HEK293 (cell line): ENCODE measurements at regions not wholly inside any gene's neighbourhood (a gene's known extent, or its start where the extent isn't known, plus 50 kb on each side); places are given as distances from the start of the nearest gene placed in this dataset.

Experiments used
- CTCF ChIA-PET: fragments of 350-600 bp; formaldehyde crosslinking; extraction: SDS; loops from one replicate; lab custom pipeline; 2021; ENCODE audit warnings: antibody characterized with exemption; lab: Yijun Ruan, JAX
- POLR2A ChIA-PET: fragments of 300-600 bp; formaldehyde crosslinking; extraction: SDS; loops from one replicate; lab custom pipeline; 2020; ENCODE audit warnings: antibody characterized with exemption, inconsistent platforms; lab: Yijun Ruan, JAX
- H3K27ac ChIP-seq: fragments of 200-500 bp; sonication (Bioruptor generic); 2 replicates; pipeline ENCODE4 v1.5.1; 2014; ENCODE audit warnings: low read depth, low read length, control low read depth, inconsistent platforms; ENCODE audit errors: extremely low read depth
- H3K36me3 ChIP-seq, 2 experiments: fragments of 200-500 bp in 1 of 2; sonication (Bioruptor generic) in 1 of 2; 1 replicate in 1 of 2; 2 replicates in 1 of 2; pipeline ENCODE4 v1.5.1; 2014 to 2017; ENCODE audit warnings: inconsistent platforms in 2 of 2, low read length in 2 of 2; ENCODE audit not compliant: control insufficient read depth in 2 of 2, insufficient read depth in 1 of 2
- H3K4me1 ChIP-seq: fragments of 200-500 bp; sonication (Bioruptor generic); 2 replicates; pipeline ENCODE4 v1.5.1; 2014; ENCODE audit warnings: mild to moderate bottlenecking, low read length, inconsistent platforms; ENCODE audit not compliant: control insufficient read depth, insufficient read depth
- H3K4me3 ChIP-seq: 2 replicates; pipeline ENCODE4 v1.5.1; 2011; ENCODE audit warnings: low read depth, mild to moderate bottlenecking, control low read depth, low read length, moderate library complexity
- H3K9me3 ChIP-seq: fragments of 200-500 bp; sonication (Bioruptor generic); 2 replicates; pipeline ENCODE4 v1.5.1; 2014; ENCODE audit warnings: low read depth, low read length, inconsistent platforms; ENCODE audit not compliant: control insufficient read depth, insufficient read depth
- GLI2 ChIP-seq: fragments of 450-650 bp; formaldehyde crosslinking; IDR thresholded peaks from 2 replicates; pipeline ENCODE4; 2017; ENCODE audit warnings: missing biosample characterization, missing genetic modification characterization, low read depth, borderline replicate concordance
- KLF16 ChIP-seq: fragments of 450-650 bp; formaldehyde crosslinking; IDR thresholded peaks from 2 replicates; pipeline ENCODE4 v1.5.1; 2017; ENCODE audit warnings: missing biosample characterization, missing genetic modification characterization
- OVOL3 ChIP-seq: fragments of 450-650 bp; formaldehyde crosslinking; IDR thresholded peaks from 2 replicates; pipeline ENCODE4 v1.5.1; 2016; ENCODE audit warnings: missing biosample characterization, missing genetic modification characterization
- PRDM1 ChIP-seq: fragments of 450-650 bp; formaldehyde crosslinking; IDR thresholded peaks from 2 replicates; pipeline ENCODE4; 2016; ENCODE audit warnings: missing biosample characterization, missing genetic modification characterization
- SCRT1 ChIP-seq: fragments of 450-650 bp; formaldehyde crosslinking; IDR thresholded peaks from 2 replicates; pipeline ENCODE4 v1.5.1; 2016; ENCODE audit warnings: missing biosample characterization, missing genetic modification characterization, borderline replicate concordance
- SP3 ChIP-seq: fragments of 450-650 bp; formaldehyde crosslinking; IDR thresholded peaks from 2 replicates; pipeline ENCODE4 v1.5.1; 2016; ENCODE audit warnings: missing biosample characterization, missing genetic modification characterization
- ZBTB11 ChIP-seq: fragments of 450-650 bp; formaldehyde crosslinking; conservative IDR thresholded peaks from 2 replicates; pipeline ENCODE4 v1.5.1; 2016; ENCODE audit warnings: low read depth, missing biosample characterization, missing genetic modification characterization
- ZBTB17 ChIP-seq: fragments of 450-650 bp; formaldehyde crosslinking; IDR thresholded peaks from 2 replicates; pipeline ENCODE4 v1.5.1; 2016; ENCODE audit warnings: missing biosample characterization, missing genetic modification characterization
- ZBTB8A ChIP-seq: fragments of 450-650 bp; formaldehyde crosslinking; IDR thresholded peaks from 2 replicates; pipeline ENCODE4 v1.5.1; 2016; ENCODE audit warnings: missing biosample characterization, missing genetic modification characterization
- ZNF132 ChIP-seq: fragments of 450-650 bp; formaldehyde crosslinking; IDR thresholded peaks from 2 replicates; pipeline ENCODE4 v1.5.1; 2017; ENCODE audit warnings: missing biosample characterization, missing genetic modification characterization, borderline replicate concordance
- ZNF211 ChIP-seq: fragments of 450-650 bp; formaldehyde crosslinking; IDR thresholded peaks from 2 replicates; pipeline ENCODE4 v1.5.1; 2016; ENCODE audit warnings: low read depth, missing biosample characterization, missing genetic modification characterization
- ZNF221 ChIP-seq: fragments of 450-650 bp; formaldehyde crosslinking; IDR thresholded peaks from 2 replicates; pipeline ENCODE4 v1.5.1; 2017; ENCODE audit warnings: missing biosample characterization, missing genetic modification characterization, borderline replicate concordance
- ZNF274 ChIP-seq, 2 experiments: fragments of 200-500 bp in 1 of 2; fragments of 450-650 bp in 1 of 2; sonication (Bioruptor generic) in 1 of 2; formaldehyde crosslinking in 1 of 2; IDR thresholded peaks; 2 replicates each; pipeline versions ENCODE4 v1.5.1 to v1.6.1; 2014 to 2016; ENCODE audit warnings: borderline replicate concordance in 1 of 2, inconsistent platforms in 1 of 2, low read length in 1 of 2, missing biosample characterization in 1 of 2, missing genetic modification characterization in 1 of 2
- ZNF394 ChIP-seq: fragments of 450-650 bp; formaldehyde crosslinking; IDR thresholded peaks from 2 replicates; pipeline ENCODE4 v1.5.1; 2016; ENCODE audit warnings: missing biosample characterization, missing genetic modification characterization, mild to moderate bottlenecking, moderate library complexity, borderline replicate concordance
- ZNF473 ChIP-seq: fragments of 450-650 bp; formaldehyde crosslinking; IDR thresholded peaks from 2 replicates; pipeline ENCODE4 v1.5.1; 2017; ENCODE audit warnings: missing biosample characterization, missing genetic modification characterization
- ZNF510 ChIP-seq: fragments of 450-650 bp; formaldehyde crosslinking; IDR thresholded peaks from 2 replicates; pipeline ENCODE4 v1.5.1; 2018; ENCODE audit warnings: mild to moderate bottlenecking, missing genetic modification characterization, missing biosample characterization; ENCODE audit not compliant: insufficient replicate concordance
- ZNF596 ChIP-seq: fragments of 450-650 bp; IDR thresholded peaks from 2 replicates; pipeline ENCODE4 v1.5.0; 2018; ENCODE audit warnings: missing biosample characterization, mild to moderate bottlenecking, missing genetic modification characterization, moderate library complexity
- ZNF626 ChIP-seq: fragments of 450-650 bp; sonication (Bioruptor Pico); formaldehyde crosslinking; IDR thresholded peaks from 2 replicates; pipeline ENCODE4 v1.5.1; 2018; ENCODE audit warnings: missing biosample characterization, missing genetic modification characterization, inconsistent platforms
- ZNF670 ChIP-seq: fragments of 450-650 bp; formaldehyde crosslinking; IDR thresholded peaks from 2 replicates; pipeline ENCODE4 v1.5.1; 2016; ENCODE audit warnings: missing biosample characterization, missing genetic modification characterization, low read depth
- ZNF777 ChIP-seq: fragments of 450-650 bp; formaldehyde crosslinking; IDR thresholded peaks from 2 replicates; pipeline ENCODE4 v1.5.1; 2017; ENCODE audit warnings: missing biosample characterization, missing genetic modification characterization, borderline replicate concordance
- ZNF791 ChIP-seq: fragments of 450-650 bp; formaldehyde crosslinking; IDR thresholded peaks from 2 replicates; pipeline ENCODE4 v1.5.1; 2016; ENCODE audit warnings: missing biosample characterization, missing genetic modification characterization
- ZSCAN18 ChIP-seq: fragments of 450-650 bp; formaldehyde crosslinking; IDR thresholded peaks from 2 replicates; pipeline ENCODE4 v1.5.1; 2016; ENCODE audit warnings: missing biosample characterization, missing genetic modification characterization
- ZSCAN30 ChIP-seq: fragments of 450-650 bp; IDR thresholded peaks from 2 replicates; pipeline ENCODE4 v1.5.1; 2018; ENCODE audit warnings: missing biosample characterization, mild to moderate bottlenecking, missing genetic modification characterization, moderate library complexity
- ZXDB ChIP-seq: fragments of 450-650 bp; formaldehyde crosslinking; IDR thresholded peaks from 2 replicates; pipeline ENCODE4 v1.5.1; 2016; ENCODE audit warnings: missing biosample characterization, missing genetic modification characterization
- TF ChIP-seq, protein P1 (sequence below): fragments of 450-650 bp; formaldehyde crosslinking; conservative IDR thresholded peaks from 2 replicates; pipeline ENCODE4 v1.5.1; 2016; ENCODE audit warnings: low read depth, missing biosample characterization, missing genetic modification characterization

GRCh38 chr2:40955042-40955441, 503.2 kb upstream of the SLC8A1 start (continued):
- TF ChIP-seq, protein P1, sequence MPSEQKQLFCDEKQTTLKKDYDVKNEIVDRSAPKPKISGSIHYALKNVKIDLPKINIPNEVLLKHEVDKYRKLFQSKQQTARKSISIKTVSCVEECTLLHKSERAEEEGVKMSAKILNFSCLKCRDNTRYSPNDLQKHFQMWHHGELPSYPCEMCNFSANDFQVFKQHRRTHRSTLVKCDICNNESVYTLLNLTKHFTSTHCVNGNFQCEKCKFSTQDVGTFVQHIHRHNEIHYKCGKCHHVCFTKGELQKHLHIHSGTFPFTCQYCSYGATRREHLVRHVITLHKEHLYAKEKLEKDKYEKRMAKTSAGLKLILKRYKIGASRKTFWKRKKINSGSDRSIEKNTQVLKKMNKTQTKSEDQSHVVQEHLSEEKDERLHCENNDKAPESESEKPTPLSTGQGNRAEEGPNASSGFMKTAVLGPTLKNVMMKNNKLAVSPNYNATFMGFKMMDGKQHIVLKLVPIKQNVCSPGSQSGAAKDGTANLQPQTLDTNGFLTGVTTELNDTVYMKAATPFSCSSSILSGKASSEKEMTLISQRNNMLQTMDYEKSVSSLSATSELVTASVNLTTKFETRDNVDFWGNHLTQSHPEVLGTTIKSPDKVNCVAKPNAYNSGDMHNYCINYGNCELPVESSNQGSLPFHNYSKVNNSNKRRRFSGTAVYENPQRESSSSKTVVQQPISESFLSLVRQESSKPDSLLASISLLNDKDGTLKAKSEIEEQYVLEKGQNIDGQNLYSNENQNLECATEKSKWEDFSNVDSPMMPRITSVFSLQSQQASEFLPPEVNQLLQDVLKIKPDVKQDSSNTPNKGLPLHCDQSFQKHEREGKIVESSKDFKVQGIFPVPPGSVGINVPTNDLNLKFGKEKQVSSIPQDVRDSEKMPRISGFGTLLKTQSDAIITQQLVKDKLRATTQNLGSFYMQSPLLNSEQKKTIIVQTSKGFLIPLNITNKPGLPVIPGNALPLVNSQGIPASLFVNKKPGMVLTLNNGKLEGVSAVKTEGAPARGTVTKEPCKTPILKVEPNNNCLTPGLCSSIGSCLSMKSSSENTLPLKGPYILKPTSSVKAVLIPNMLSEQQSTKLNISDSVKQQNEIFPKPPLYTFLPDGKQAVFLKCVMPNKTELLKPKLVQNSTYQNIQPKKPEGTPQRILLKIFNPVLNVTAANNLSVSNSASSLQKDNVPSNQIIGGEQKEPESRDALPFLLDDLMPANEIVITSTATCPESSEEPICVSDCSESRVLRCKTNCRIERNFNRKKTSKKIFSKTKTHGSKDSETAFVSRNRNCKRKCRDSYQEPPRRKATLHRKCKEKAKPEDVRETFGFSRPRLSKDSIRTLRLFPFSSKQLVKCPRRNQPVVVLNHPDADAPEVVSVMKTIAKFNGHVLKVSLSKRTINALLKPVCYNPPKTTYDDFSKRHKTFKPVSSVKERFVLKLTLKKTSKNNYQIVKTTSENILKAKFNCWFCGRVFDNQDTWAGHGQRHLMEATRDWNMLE (tag by site-specific recombination): no peak

GRCh38 chr2:40955635-40956034, 503.7 kb upstream of the SLC8A1 start:
- Histone ChIP-seq H3K9me3 (no peaks in the 10 kb centered on the region), H3K4me3 (no peak overlapping the region), H3K27ac (no peak overlapping the region), H3K36me3 (no peaks in the 10 kb centered on the region), H3K4me1 (no peaks in the 10 kb centered on the region)
- CTCF ChIA-PET: no interaction called here
- POLR2A ChIA-PET: no interaction called here
- TF ChIP-seq ZBTB11 (tag by site-specific recombination): no peak
- no peak for TF ChIP-seq PRDM1
- TF ChIP-seq ZNF211 (tag by site-specific recombination): no peak
- TF ChIP-seq ZNF670 (tag by site-specific recombination): no peak
- no peak for TF ChIP-seq ZNF132 (tag by site-specific recombination)
- TF ChIP-seq ZBTB8A (tag by site-specific recombination): no peak
- no peak for TF ChIP-seq ZNF791
- TF ChIP-seq SP3: no peak
- no peak for TF ChIP-seq ZNF221 (tag by site-specific recombination)
- no peak for TF ChIP-seq KLF16 (tag by site-specific recombination)

DNA sequence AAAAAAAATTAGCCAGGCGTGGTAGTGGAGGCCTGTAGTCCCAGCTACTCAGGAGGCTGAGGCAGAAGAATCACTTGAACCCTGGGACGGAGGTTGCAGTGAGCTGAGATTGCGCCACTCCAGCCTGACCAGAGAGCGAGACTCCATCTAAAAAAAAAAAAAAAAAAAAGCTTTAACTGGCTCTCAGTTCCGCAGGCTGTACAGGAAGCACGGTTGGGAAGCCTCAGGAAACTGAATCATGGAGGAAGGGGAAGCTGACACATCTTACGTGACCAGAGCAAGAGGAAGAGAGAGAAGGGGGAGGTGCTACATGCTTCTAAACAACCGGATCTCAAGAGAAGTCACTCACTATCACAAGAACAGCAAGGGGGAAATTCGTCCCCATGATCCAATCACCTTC, 505.6 kb upstream of the SLC8A1 start:
- POLR2A ChIA-PET: no interaction called here
- TF ChIP-seq ZSCAN18 (tag by site-specific recombination) (no peak), ZBTB17 (tag by site-specific recombination) (no peak), ZNF626 (no peak), ZNF473 (tag by site-specific recombination) (no peak), KLF16 (tag by site-specific recombination) (no peak), GLI2 (tag by site-specific recombination) (no peak), OVOL3 (tag by site-specific recombination) (no peak), ZNF777 (tag by site-specific recombination) (no peak), ZNF394 (tag by site-specific recombination) (no peak), ZNF510 (tag by site-specific recombination) (no peak), ZXDB (tag by site-specific recombination) (no peak), ZSCAN30 (tag by site-specific recombination) (no peak), SCRT1 (tag by site-specific recombination) (no peak), ZNF274 (IDR thresholded peaks at IDR 0.05; ENCODE audit: low read length) (no peak), ZNF274 (tag by site-specific recombination; IDR thresholded peaks at IDR 0.05; ENCODE audit: borderline replicate concordance) (no peak), ZNF596 (tag by site-specific recombination) (no peak)

More for the DNA sequence above, 505.6 kb upstream of the SLC8A1 start:
- H3K27ac ChIP-seq: no peak overlapping the region
- no peaks in the 10 kb centered on the region for H3K9me3 ChIP-seq
- no peaks in the 10 kb centered on the region for H3K36me3 ChIP-seq
- no peaks in the 10 kb centered on the region for H3K4me1 ChIP-seq
- H3K4me3 ChIP-seq: no peak overlapping the region
- CTCF ChIA-PET: no interaction called here
